ENCODE measurements at regions not wholly inside any gene's neighbourhood (a gene's known extent, or its start where the extent isn't known, plus 50 kb on each side); places are given as distances from the start of the nearest gene placed in this dataset.

GRCh38 chr5:133854554-133854953 lies 113.9 kb downstream of the C5orf15 start:
- no peak for ATAC-seq (replicated peaks)
- DNase-seq, result no peak
- H3K4me1 Mint-ChIP-seq, result peaks cover 16 to 46% of the 10 kb centered on the region in 2 donors

DNA sequence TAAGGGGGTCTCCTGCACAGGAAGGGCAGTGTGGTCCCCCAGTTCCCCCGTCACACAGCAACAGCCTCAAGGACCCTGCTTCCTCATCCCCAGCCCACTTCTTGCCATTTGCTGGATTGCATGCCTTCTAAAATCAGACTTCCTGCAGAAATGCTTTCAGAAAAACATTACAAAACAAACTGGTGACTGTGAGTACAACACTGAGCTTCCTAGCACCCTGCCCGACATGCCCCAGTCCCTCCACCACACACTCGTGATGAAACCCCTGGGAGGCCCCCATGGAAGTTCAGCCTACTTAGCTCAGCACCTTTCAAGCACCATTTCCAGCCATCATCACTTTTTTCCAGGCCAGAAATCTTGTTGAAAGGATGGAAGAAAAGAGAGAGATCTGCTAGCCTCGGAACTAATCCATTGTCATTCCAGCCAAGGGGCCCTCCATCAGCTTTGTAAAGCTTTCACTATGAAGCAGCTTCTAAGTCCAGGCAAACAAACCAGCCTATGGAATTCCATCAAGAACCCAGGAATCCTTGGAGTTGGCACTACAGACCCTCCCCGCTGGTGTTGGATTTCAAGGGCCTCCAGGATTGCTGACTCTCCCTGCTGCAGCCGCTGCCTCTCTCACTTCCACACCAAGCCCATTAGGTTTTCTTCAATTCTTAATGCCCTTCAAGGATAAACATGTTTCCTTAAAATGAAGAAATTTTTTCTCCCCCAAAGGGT lies 114.6 kb downstream of the C5orf15 start:
- DNase-seq, result no peak
- no peak for ATAC-seq (replicated peaks)
- H3K9me3 Mint-ChIP-seq, result peaks cover 0 to 2% of the 10 kb centered on the region in 2 donors
- H3K27ac Mint-ChIP-seq, result no peak overlapping the region
- peaks cover 0 to 3% of the 10 kb centered on the region in 2 donors for H3K36me3 Mint-ChIP-seq
- peaks cover 16 to 54% of the 10 kb centered on the region in 2 donors for H3K4me1 Mint-ChIP-seq
- H3K4me3 Mint-ChIP-seq, result no peak overlapping the region
- H3K27me3 Mint-ChIP-seq, result peaks cover 4 to 7% of the 10 kb centered on the region in 2 donors

More at GRCh38 chr5:133854554-133854953, 113.9 kb downstream of the C5orf15 start:
- H3K27me3 Mint-ChIP-seq, result peaks cover 4 to 7% of the 10 kb centered on the region in 2 donors
- no peak overlapping the region for H3K27ac Mint-ChIP-seq
- peaks cover 0 to 2% of the 10 kb centered on the region in 2 donors for H3K9me3 Mint-ChIP-seq
- peaks cover 0 to 3% of the 10 kb centered on the region in 2 donors for H3K36me3 Mint-ChIP-seq
- no peak overlapping the region for H3K4me3 Mint-ChIP-seq

- H3K36me3 Mint-ChIP-seq, result peaks cover 0 to 2% of the 10 kb centered on the region in 2 donors
- DNase-seq (no peak), ATAC-seq (replicated peaks) (no peak)
- H3K27me3 Mint-ChIP-seq, result peaks cover 4 to 7% of the 10 kb centered on the region in 2 donors
- H3K9me3 Mint-ChIP-seq, result peaks cover 0 to 2% of the 10 kb centered on the region in 2 donors
- H3K4me3 Mint-ChIP-seq, result no peak overlapping the region
- no peak overlapping the region for H3K27ac Mint-ChIP-seq
- peaks cover 35 to 77% of the 10 kb centered on the region in 2 donors for H3K4me1 Mint-ChIP-seq
Observed at GRCh38 chr5:133851521-133851920, 116.9 kb downstream of the C5orf15 start.

DNA sequence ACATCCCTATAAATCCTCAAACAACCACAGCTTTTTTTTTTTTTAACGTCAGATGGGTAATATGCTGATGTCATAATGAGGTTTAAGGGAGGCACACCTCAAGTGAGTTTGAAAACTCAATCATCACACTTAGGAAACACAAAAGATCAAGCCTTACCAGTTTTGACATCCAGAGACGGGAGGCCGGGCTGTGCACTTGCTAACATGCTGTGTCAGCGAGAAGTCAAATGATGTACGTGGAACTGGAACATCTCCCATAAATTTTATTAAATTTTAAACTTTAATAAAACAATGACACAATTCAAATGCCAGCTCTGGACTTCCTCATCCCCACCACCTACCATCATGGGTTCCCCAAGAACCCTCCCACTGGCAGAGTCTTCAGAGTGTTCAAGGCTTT lies 117.6 kb downstream of the C5orf15 start:
- Mint-ChIP-seq H3K36me3 (peaks cover 0 to 2% of the 10 kb centered on the region in 2 donors), H3K27ac (no peak overlapping the region), H3K4me1 (peaks cover 38 to 83% of the 10 kb centered on the region in 2 donors), H3K4me3 (no peak overlapping the region), H3K27me3 (peaks cover 4 to 7% of the 10 kb centered on the region in 2 donors), H3K9me3 (peaks cover 0 to 2% of the 10 kb centered on the region in 2 donors)
- no peak for ATAC-seq (replicated peaks)
- no peak for DNase-seq

- H3K36me3 Mint-ChIP-seq, result peaks cover 0 to 2% of the 10 kb centered on the region in 2 donors
- no peak overlapping the region for H3K27ac Mint-ChIP-seq
- DNase-seq (no peak), ATAC-seq (replicated peaks) (no peak)
- peaks cover 38 to 79% of the 10 kb centered on the region in 2 donors for H3K4me1 Mint-ChIP-seq
- H3K27me3 Mint-ChIP-seq, result peaks cover 0 to 4% of the 10 kb centered on the region in 2 donors
- peaks cover 0 to 2% of the 10 kb centered on the region in 2 donors for H3K9me3 Mint-ChIP-seq
- H3K4me3 Mint-ChIP-seq, result no peak overlapping the region
Observed at GRCh38 chr5:133849116-133849515, 119.3 kb downstream of the C5orf15 start.

GRCh38 chr5:133848341-133848811 lies 120.0 kb downstream of the C5orf15 start:
- Mint-ChIP-seq H3K27me3 (peaks cover 0 to 4% of the 10 kb centered on the region in 2 donors), H3K4me3 (peak overlapping the region; percentile 63 to 64), H3K27ac (peak overlapping the region; percentile 95), H3K9me3 (peaks cover 0 to 2% of the 10 kb centered on the region in 2 donors), H3K36me3 (peaks cover 0 to 2% of the 10 kb centered on the region in 2 donors), H3K4me1 (peaks cover 35 to 74% of the 10 kb centered on the region in 2 donors)
- ATAC-seq (replicated peaks) (peak; percentile 72 to 76), DNase-seq (no peak)

DNA sequence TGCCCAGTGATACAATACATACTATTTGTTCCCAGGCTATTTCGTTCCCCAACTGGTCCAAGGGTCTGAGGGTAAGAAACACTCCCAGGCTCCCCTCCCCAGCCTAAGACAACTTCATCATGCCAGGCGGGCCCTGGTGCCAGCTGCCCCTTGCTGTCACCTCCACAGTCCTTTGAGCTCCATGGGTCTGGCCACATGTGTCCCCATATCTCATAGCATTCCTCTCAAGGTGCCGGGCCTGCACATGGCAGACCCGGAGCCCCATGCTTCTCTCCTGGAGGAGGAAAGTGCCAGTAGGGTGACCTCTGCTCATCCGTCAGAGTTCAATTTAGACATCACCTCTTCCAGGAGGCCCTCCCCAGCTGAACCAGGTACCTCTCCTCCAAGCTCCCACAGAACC lies 120.5 kb downstream of the C5orf15 start:
- ATAC-seq (replicated peaks) (no peak), DNase-seq (no peak)
- H3K9me3 Mint-ChIP-seq, result peaks cover 0 to 2% of the 10 kb centered on the region in 2 donors
- peaks cover 33 to 69% of the 10 kb centered on the region in 2 donors for H3K4me1 Mint-ChIP-seq
- peaks cover 0 to 2% of the 10 kb centered on the region in 2 donors for H3K36me3 Mint-ChIP-seq
- H3K4me3 Mint-ChIP-seq, result peak overlapping the region; percentile 63 to 64
- H3K27me3 Mint-ChIP-seq, result peaks cover 0 to 4% of the 10 kb centered on the region in 2 donors
- H3K27ac Mint-ChIP-seq, result peak overlapping the region; percentile 95

DNA sequence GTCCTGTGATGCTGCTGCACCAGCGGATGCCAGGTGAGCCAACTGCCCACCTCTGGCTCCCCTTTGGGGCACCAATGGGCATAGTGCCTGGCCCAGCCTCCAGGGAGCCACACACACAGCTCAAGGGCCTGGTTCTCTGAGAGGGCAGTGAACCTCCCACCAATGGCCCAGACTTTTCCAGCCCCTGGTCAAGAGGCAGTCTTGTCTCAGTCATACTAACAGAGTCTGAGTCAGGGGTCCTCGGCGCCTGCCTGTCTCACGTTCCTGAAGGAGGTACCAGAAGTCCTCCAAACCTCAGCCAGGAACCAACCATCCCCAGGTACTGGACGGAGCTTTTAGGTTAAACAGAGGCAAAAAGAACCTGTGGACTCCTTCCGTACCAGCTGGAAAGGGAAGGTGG lies 121.1 kb downstream of the C5orf15 start:
- H3K36me3 Mint-ChIP-seq, result peaks cover 0 to 2% of the 10 kb centered on the region in 2 donors
- no peak for ATAC-seq (replicated peaks)
- H3K4me1 Mint-ChIP-seq, result peaks cover 31 to 64% of the 10 kb centered on the region in 2 donors
- peaks cover 0 to 1% of the 10 kb centered on the region in 2 donors for H3K27me3 Mint-ChIP-seq
- H3K9me3 Mint-ChIP-seq, result peaks cover 0 to 2% of the 10 kb centered on the region in 2 donors
- H3K4me3 Mint-ChIP-seq, result peak overlapping the region in 1 of 2 donors; percentile 52
- H3K27ac Mint-ChIP-seq, result peak overlapping the region; percentile 73
- DNase-seq, result no peak

GRCh38 chr5:133846478-133847226 lies 121.8 kb downstream of the C5orf15 start:
- Mint-ChIP-seq H3K9me3 (peaks cover 0 to 2% of the 10 kb centered on the region in 2 donors), H3K4me3 (peak overlapping the region; percentile 37 to 52), H3K4me1 (peaks cover 26 to 57% of the 10 kb centered on the region in 2 donors), H3K27me3 (no peaks in the 10 kb centered on the region), H3K27ac (peak overlapping the region; percentile 87), H3K36me3 (peaks cover 0 to 2% of the 10 kb centered on the region in 2 donors)
- peak; percentile 38 to 59 for ATAC-seq (replicated peaks)
- no peak for DNase-seq

GRCh38 chr5:133845271-133845670 lies 123.2 kb downstream of the C5orf15 start:
- peaks cover 0 to 2% of the 10 kb centered on the region in 2 donors for H3K36me3 Mint-ChIP-seq
- no peak overlapping the region for H3K27ac Mint-ChIP-seq
- peaks cover 26 to 44% of the 10 kb centered on the region in 2 donors for H3K4me1 Mint-ChIP-seq
- no peaks in the 10 kb centered on the region for H3K27me3 Mint-ChIP-seq
- DNase-seq, result no peak
- no peak for ATAC-seq (replicated peaks)
- H3K4me3 Mint-ChIP-seq, result no peak overlapping the region
- peaks cover 0 to 2% of the 10 kb centered on the region in 2 donors for H3K9me3 Mint-ChIP-seq

DNA sequence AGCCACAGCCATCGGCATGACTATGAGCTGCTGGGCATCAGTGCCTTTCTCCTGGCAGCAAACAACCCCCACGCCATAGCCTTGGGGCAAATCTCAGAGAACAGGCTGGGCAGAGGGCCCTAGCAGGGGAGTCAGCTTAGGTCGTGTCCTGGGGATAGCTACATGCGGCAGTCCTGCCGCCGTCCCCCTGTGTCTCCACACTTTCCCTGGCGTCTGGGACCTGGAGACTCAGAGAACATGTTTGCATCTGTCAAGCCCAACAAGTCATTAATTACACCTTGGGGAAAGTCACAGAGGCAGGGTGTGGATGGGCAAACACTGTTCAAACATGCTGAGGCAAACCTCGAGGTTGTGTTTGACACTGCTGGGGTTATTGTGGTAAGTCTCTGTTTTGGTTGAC lies 123.6 kb downstream of the C5orf15 start:
- no peaks in the 10 kb centered on the region for H3K27me3 Mint-ChIP-seq

GRCh38 chr5:133843911-133844310 lies 124.5 kb downstream of the C5orf15 start:
- Mint-ChIP-seq H3K36me3 (peaks cover 0 to 2% of the 10 kb centered on the region in 2 donors), H3K4me1 (peaks cover 22 to 31% of the 10 kb centered on the region in 2 donors), H3K27me3 (no peaks in the 10 kb centered on the region), H3K9me3 (peaks cover 0 to 2% of the 10 kb centered on the region in 2 donors), H3K4me3 (no peak overlapping the region), H3K27ac (no peak overlapping the region)
- DNase-seq (no peak), ATAC-seq (replicated peaks) (no peak)

More for the DNA sequence above, 123.6 kb downstream of the C5orf15 start:
- Mint-ChIP-seq H3K9me3 (peaks cover 0 to 2% of the 10 kb centered on the region in 2 donors), H3K36me3 (peaks cover 0 to 2% of the 10 kb centered on the region in 2 donors), H3K27ac (no peak overlapping the region), H3K4me1 (peaks cover 23 to 40% of the 10 kb centered on the region in 2 donors), H3K4me3 (no peak overlapping the region)
- DNase-seq (no peak), ATAC-seq (replicated peaks) (no peak)

- Mint-ChIP-seq H3K4me3 (no peak overlapping the region), H3K4me1 (peaks cover 16 to 22% of the 10 kb centered on the region in 2 donors), H3K27ac (no peak overlapping the region), H3K36me3 (no peaks in the 10 kb centered on the region), H3K9me3 (no peaks in the 10 kb centered on the region), H3K27me3 (no peaks in the 10 kb centered on the region)
- DNase-seq, result no peak
- ATAC-seq (replicated peaks), result no peak
Observed at GRCh38 chr5:133842846-133843611, 125.4 kb downstream of the C5orf15 start.
